Stomach (tissue), 8 donors: ENCODE measurements at regions not wholly inside any gene's neighbourhood (a gene's known extent, or its start where the extent isn't known, plus 50 kb on each side); places are given as distances from the start of the nearest gene placed in this dataset.

Experiments
- DNase-seq, 2 donors: peaks; one replicate each; pipeline versions ENCODE4 v3.0.0 to v3.0.0-alpha.2; 2013 to 2019
- H3K27ac ChIP-seq, 5 donors: fragments of 200-600 bp in 4 of 5; sonication (generic) in 4 of 5; one replicate each; pipeline ENCODE4 v1.5.1; 2013 to 2019; ENCODE audit warnings: mild to moderate bottlenecking in 1 of 5, moderate library complexity in 1 of 5
- H3K27me3 ChIP-seq, 3 donors: fragments of 200-600 bp; sonication (generic); one replicate each; pipeline ENCODE4 v1.5.1; 2017 to 2019; ENCODE audit warnings: mixed run types in 1 of 3
- H3K36me3 ChIP-seq, 4 donors: fragments of 200-600 bp; sonication (generic); 1 replicate in 3 of 4; 2 replicates in 1 of 4; pipeline ENCODE4 v1.5.1; 2016 to 2019
- H3K4me1 ChIP-seq, 4 donors: fragments of 200-600 bp; sonication (generic); one replicate each; pipeline ENCODE4 v1.5.1; 2016 to 2019
- H3K4me3 ChIP-seq, 4 donors: fragments of 200-600 bp; sonication (generic) in 3 of 4; one replicate each; pipeline ENCODE4 v1.5.1; 2016 to 2019; ENCODE audit warnings: mild to moderate bottlenecking in 1 of 4
- H3K9me3 ChIP-seq, 4 donors: fragments of 200-600 bp; sonication (generic); one replicate each; pipeline ENCODE4 v1.5.1; 2016 to 2019
- EP300 ChIP-seq: sonication (generic); formaldehyde crosslinking; IDR thresholded peaks from one replicate; pipeline ENCODE4 v1.6.1; 2017; ENCODE audit warnings: antibody characterized with exemption
- POLR2A ChIP-seq, 4 donors: fragments of 450-650 bp; IDR thresholded peaks; one replicate each; pipeline ENCODE4 v1.6.1; 2016; ENCODE audit warnings: antibody characterized with exemption in 4 of 4, control low read depth in 2 of 4, mild to moderate bottlenecking in 1 of 4, moderate library complexity in 1 of 4
- POLR2AphosphoS5 ChIP-seq, 3 donors: sonication (generic); formaldehyde crosslinking; IDR thresholded peaks; one replicate each; pipeline ENCODE4 v1.6.1; 2016; ENCODE audit warnings: antibody characterized with exemption in 3 of 3
- WGBS, 5 donors: extraction: QIAGEN DNeasy Blood & Tissue Kit in 3 of 5; methylation state at CpG; one replicate each; pipeline versions ENCODE4 v1.1.5 to v1.1.7; 2013 to 2018; 5-methylcytosine and 5-hydroxymethylcytosine counted together
- intact Hi-C: fragments of 100-400 bp; cut with DNase I; formaldehyde crosslinking; loops from one replicate; pipeline ENCODE4 v1.15.1; 2023; ENCODE audit warnings: low total_unique reads
- TF ChIP-seq, protein P1 (sequence below), 7 experiments: fragments of 450-650 bp in 4 of 7; fragments of 200-600 bp in 3 of 7; sonication (generic) in 3 of 7; IDR thresholded peaks; one replicate each; pipeline ENCODE4 v1.5.1; 2016 to 2019; ENCODE audit warnings: antibody characterized with exemption in 7 of 7, control low read depth in 2 of 7, mild to moderate bottlenecking in 1 of 7
- donor health status: healthy with polysubstance abuse.
- donor health status: Bipolar disorder and iron deficiency.
- donor health status: healthy.

DNA sequence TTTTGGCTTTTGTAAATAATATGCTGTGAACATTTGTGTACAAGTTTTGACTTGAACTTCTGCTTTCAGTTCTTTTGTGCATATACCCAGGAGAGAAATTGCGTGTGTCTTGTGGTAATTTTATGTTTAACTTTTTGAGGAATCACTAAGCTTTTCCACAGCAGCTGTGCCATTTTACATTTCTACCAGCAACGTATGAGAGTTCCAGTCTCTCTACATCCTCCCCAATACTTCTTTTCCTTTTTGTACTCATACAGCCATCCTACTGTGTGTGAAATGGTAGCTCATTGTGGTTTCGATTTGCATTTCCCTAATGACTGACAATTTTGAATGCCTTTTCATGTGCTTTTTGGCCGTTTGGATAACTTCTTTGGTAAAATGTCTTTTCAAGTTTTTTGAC is 66.3 kb upstream of the INHBA start:
- intact Hi-C loops, result no loop called here
- Histone ChIP-seq H3K36me3 (no peaks in the 10 kb centered on the region), H3K27ac (no peak overlapping the region), H3K4me1 (no peaks in the 10 kb centered on the region), H3K4me3 (no peak overlapping the region), H3K9me3 (no peaks in the 10 kb centered on the region), H3K27me3 (no peaks in the 10 kb centered on the region)
- 81 to 87% (median 81%) methylated on average over 4 of the region's 4 CpGs for WGBS, 5 donors
- no peak for TF ChIP-seq POLR2A (IDR thresholded peaks at IDR 0.05)
- TF ChIP-seq, protein P1, sequence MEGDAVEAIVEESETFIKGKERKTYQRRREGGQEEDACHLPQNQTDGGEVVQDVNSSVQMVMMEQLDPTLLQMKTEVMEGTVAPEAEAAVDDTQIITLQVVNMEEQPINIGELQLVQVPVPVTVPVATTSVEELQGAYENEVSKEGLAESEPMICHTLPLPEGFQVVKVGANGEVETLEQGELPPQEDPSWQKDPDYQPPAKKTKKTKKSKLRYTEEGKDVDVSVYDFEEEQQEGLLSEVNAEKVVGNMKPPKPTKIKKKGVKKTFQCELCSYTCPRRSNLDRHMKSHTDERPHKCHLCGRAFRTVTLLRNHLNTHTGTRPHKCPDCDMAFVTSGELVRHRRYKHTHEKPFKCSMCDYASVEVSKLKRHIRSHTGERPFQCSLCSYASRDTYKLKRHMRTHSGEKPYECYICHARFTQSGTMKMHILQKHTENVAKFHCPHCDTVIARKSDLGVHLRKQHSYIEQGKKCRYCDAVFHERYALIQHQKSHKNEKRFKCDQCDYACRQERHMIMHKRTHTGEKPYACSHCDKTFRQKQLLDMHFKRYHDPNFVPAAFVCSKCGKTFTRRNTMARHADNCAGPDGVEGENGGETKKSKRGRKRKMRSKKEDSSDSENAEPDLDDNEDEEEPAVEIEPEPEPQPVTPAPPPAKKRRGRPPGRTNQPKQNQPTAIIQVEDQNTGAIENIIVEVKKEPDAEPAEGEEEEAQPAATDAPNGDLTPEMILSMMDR (IDR thresholded peaks at IDR 0.05), result no peak
- no peak for TF ChIP-seq POLR2AphosphoS5 (IDR thresholded peaks at IDR 0.05)
- TF ChIP-seq EP300, result no peak
- DNase-seq, result no peak

DNA sequence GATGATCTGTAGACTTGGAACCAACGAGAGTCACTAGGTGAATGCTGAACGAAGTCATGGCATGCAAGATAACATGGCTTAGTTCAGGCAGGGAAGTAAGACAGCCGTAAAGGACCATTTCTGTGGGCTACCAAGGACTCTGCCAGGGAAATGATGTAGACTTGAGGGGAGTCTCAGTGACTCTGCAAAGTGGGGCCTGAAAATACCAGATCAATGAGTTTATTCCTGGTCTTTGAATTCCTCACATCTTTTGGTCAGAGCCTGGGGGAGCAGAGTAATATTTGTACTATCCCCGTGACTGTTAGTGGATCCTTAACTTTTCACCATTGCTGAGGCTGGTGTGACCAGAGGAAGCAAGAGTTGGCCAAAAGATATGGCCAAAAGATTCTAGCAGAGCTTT is 60.7 kb upstream of the INHBA start:
- DNase-seq, result no peak
- TF ChIP-seq, protein P1 (IDR thresholded peaks at IDR 0.05), result no peak
- TF ChIP-seq EP300 (no peak), POLR2A (IDR thresholded peaks at IDR 0.05) (no peak), POLR2AphosphoS5 (IDR thresholded peaks at IDR 0.05) (no peak)
- no peak overlapping the region for H3K4me3 ChIP-seq
- intact Hi-C loops, result no loop called here
- 72 to 90% (median 87%) methylated on average over 4 of the region's 4 CpGs for whole genome bisulfite sequencing, 5 donors
- H3K27me3 ChIP-seq, result no peaks in the 10 kb centered on the region
- H3K4me1 ChIP-seq, result no peaks in the 10 kb centered on the region
- H3K27ac ChIP-seq, result no peak overlapping the region
- H3K36me3 ChIP-seq, result no peaks in the 10 kb centered on the region
- no peaks in the 10 kb centered on the region for H3K9me3 ChIP-seq

DNA sequence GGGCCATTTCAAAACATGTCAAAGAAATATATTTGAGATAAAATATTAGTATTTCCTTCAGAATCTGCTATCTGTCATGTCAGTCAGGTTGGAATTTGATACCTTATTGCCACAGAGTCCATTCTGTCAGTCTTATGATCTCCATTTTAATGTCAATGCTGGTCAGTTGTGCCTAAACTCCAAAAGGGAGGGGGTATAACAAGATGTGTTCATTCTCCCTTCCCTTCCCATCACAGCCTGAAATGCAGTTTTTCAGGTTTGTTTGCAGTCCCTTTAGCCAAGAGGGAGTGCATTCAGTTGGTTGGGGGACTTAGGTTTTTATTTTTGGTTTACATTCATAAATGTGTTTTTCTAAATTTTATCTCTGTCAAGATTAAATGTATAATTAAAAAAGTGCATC is 59.8 kb upstream of the INHBA start:
- no peak overlapping the region for H3K27ac ChIP-seq
- no peak overlapping the region for H3K4me3 ChIP-seq
- H3K4me1 ChIP-seq, result no peaks in the 10 kb centered on the region
- intact Hi-C loops, result no loop called here
- no peak for DNase-seq
- no peaks in the 10 kb centered on the region for H3K9me3 ChIP-seq
- no peaks in the 10 kb centered on the region for H3K27me3 ChIP-seq
- H3K36me3 ChIP-seq, result no peaks in the 10 kb centered on the region
- TF ChIP-seq, protein P1 (IDR thresholded peaks at IDR 0.05), result no peak
- no peak for TF ChIP-seq POLR2A (IDR thresholded peaks at IDR 0.05)
- TF ChIP-seq POLR2AphosphoS5 (IDR thresholded peaks at IDR 0.05), result no peak
- TF ChIP-seq EP300, result no peak

DNA sequence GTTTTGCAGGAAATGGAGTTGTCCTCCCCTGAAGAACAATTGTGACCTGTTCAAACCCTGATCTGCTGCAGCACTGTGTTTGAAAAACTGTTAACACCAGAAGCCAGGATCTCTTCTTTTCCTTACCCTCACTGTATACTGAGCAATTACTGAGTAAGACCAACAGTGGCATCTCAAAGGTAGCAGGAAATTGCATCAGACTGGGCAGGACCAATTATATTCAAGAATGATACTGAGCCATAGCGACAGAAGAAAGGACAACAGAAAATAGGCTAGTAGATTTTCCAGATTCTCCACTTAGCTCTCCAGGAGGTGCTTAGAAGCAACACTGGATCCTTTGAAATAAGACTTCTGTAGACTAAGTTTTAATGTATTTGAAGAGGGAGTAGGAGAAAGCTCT is 57.4 kb upstream of the INHBA start:
- H3K27me3 ChIP-seq, result no peaks in the 10 kb centered on the region
- intact Hi-C loops, result no loop called here
- 87 to 91% (median 91%) methylated on average over 1 of the region's 1 CpG for WGBS, 5 donors
- H3K27ac ChIP-seq, result no peak overlapping the region
- H3K36me3 ChIP-seq, result no peaks in the 10 kb centered on the region
- H3K9me3 ChIP-seq, result peaks cover 3 to 17% (median 11%) of the 10 kb centered on the region in 4 donors
- TF ChIP-seq EP300 (no peak), POLR2A (IDR thresholded peaks at IDR 0.05) (no peak), POLR2AphosphoS5 (IDR thresholded peaks at IDR 0.05) (no peak)
- TF ChIP-seq, protein P1 (IDR thresholded peaks at IDR 0.05), result no peak
- no peak overlapping the region for H3K4me3 ChIP-seq
- no peaks in the 10 kb centered on the region for H3K4me1 ChIP-seq
- no peak for DNase-seq
